Vagina (tissue), 2 donors: ENCODE measurements at regions not wholly inside any gene's neighbourhood (a gene's known extent, or its start where the extent isn't known, plus 50 kb on each side); places are given as distances from the start of the nearest gene placed in this dataset.

Experiments
- DNase-seq, 2 donors: peaks; one replicate each; pipeline ENCODE4 v3.0.0-alpha.2; 2017; ENCODE audit errors: extremely low spot score in 2 of 2
- H3K27ac ChIP-seq: fragments of 200-600 bp; sonication (generic); one replicate; pipeline ENCODE4 v1.5.1; 2019
- H3K27me3 ChIP-seq: fragments of 200-600 bp; sonication (generic); one replicate; pipeline ENCODE4 v1.5.1; 2019
- H3K36me3 ChIP-seq, 2 donors: fragments of 200-600 bp; sonication (generic); one replicate each; pipeline ENCODE4 v1.5.1; 2017 to 2019
- H3K4me1 ChIP-seq: fragments of 200-600 bp; sonication (generic); one replicate; pipeline ENCODE4 v1.5.1; 2019
- H3K4me3 ChIP-seq, 2 donors: fragments of 200-600 bp; sonication (generic); 1 replicate in 1 of 2; 2 replicates in 1 of 2; pipeline ENCODE4 v1.5.1; 2016 to 2019
- H3K9me3 ChIP-seq: fragments of 200-600 bp; sonication (generic); one replicate; pipeline ENCODE4 v1.5.1; 2019
- POLR2A ChIP-seq, 2 donors: fragments of 450-650 bp; IDR thresholded peaks; one replicate each; pipeline ENCODE4 v1.6.1; 2017; ENCODE audit warnings: antibody characterized with exemption in 2 of 2, mild to moderate bottlenecking in 2 of 2, moderate library complexity in 2 of 2
- POLR2AphosphoS5 ChIP-seq, 2 donors: sonication (generic); formaldehyde crosslinking; IDR thresholded peaks; one replicate each; pipeline ENCODE4 v1.9.0; 2017; ENCODE audit warnings: antibody characterized with exemption in 2 of 2, mild to moderate bottlenecking in 2 of 2, low read depth in 1 of 2; ENCODE audit not compliant: insufficient read depth in 1 of 2
- intact Hi-C: fragments of 100-400 bp; cut with DNase I; formaldehyde crosslinking; loops from one replicate; pipeline ENCODE4 v1.15.1; 2023
- TF ChIP-seq, protein P1 (sequence below), 3 experiments: fragments of 450-650 bp in 2 of 3; fragments of 200-600 bp in 1 of 3; sonication (generic) in 1 of 3; IDR thresholded peaks; one replicate each; pipeline ENCODE4 v1.5.1; 2017 to 2019; ENCODE audit warnings: antibody characterized with exemption in 3 of 3, mild to moderate bottlenecking in 2 of 3, moderate library complexity in 2 of 3

- Histone ChIP-seq H3K27ac (no peak overlapping the region), H3K9me3 (no peaks in the 10 kb centered on the region), H3K27me3 (no peaks in the 10 kb centered on the region), H3K36me3 (no peaks in the 10 kb centered on the region), H3K4me1 (peaks cover 44% of the 10 kb centered on the region), H3K4me3 (no peak overlapping the region)
- DNase-seq, result no peak
- TF ChIP-seq POLR2A (IDR thresholded peaks at IDR 0.05), result no peak
- TF ChIP-seq POLR2AphosphoS5 (IDR thresholded peaks at IDR 0.05; ENCODE audit: insufficient read depth in 1 of 2, low read depth in 1 of 2), result no peak
- TF ChIP-seq, protein P1, sequence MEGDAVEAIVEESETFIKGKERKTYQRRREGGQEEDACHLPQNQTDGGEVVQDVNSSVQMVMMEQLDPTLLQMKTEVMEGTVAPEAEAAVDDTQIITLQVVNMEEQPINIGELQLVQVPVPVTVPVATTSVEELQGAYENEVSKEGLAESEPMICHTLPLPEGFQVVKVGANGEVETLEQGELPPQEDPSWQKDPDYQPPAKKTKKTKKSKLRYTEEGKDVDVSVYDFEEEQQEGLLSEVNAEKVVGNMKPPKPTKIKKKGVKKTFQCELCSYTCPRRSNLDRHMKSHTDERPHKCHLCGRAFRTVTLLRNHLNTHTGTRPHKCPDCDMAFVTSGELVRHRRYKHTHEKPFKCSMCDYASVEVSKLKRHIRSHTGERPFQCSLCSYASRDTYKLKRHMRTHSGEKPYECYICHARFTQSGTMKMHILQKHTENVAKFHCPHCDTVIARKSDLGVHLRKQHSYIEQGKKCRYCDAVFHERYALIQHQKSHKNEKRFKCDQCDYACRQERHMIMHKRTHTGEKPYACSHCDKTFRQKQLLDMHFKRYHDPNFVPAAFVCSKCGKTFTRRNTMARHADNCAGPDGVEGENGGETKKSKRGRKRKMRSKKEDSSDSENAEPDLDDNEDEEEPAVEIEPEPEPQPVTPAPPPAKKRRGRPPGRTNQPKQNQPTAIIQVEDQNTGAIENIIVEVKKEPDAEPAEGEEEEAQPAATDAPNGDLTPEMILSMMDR (IDR thresholded peaks at IDR 0.05), result no peak
- intact Hi-C loops, result loop anchor here (10.0 kb wide), 1 partner anchor 133 kb away; no protein-coding TSS in a partner anchor
Measured at GRCh38 chr17:31697838-31698237, 161.2 kb downstream of the COPRS start.

GRCh38 chr17:31696703-31697325, 162.2 kb downstream of the COPRS start:
- TF ChIP-seq POLR2AphosphoS5 (IDR thresholded peaks at IDR 0.05; ENCODE audit: insufficient read depth in 1 of 2, low read depth in 1 of 2) (no peak), POLR2A (IDR thresholded peaks at IDR 0.05) (no peak)
- TF ChIP-seq, protein P1 (IDR thresholded peaks at IDR 0.05), result no peak
- no peaks in the 10 kb centered on the region for H3K9me3 ChIP-seq
- H3K27me3 ChIP-seq, result no peaks in the 10 kb centered on the region
- intact Hi-C loops, result loop anchor here (10.0 kb wide), 1 partner anchor 132 kb away; no protein-coding TSS in a partner anchor
- H3K4me1 ChIP-seq, result peaks cover 44% of the 10 kb centered on the region
- peak overlapping the region; percentile 42 for H3K27ac ChIP-seq
- H3K36me3 ChIP-seq, result no peaks in the 10 kb centered on the region
- no peak overlapping the region for H3K4me3 ChIP-seq
- DNase-seq, result no peak

DNA sequence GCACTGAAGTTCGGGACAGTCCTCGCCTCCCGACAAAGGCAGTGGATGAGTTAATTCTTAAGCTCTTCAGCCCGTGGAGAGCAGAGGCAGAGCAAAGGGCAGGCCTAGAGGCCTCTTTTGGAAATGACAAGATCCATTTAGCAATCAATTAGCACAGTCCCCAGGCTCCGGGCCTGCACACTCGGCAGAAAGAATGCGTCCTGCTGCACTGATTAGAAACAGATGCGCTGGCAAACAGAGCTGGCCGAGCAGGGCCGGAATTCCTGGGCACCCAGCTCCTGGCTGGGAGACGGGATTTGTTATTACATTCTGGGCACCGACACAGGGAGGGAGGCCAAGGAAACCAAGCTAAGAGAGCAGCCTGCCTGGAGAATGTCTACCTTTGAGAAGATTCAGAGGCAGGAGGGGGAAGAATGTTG, 162.9 kb downstream of the COPRS start:
- TF ChIP-seq, protein P1 (IDR thresholded peaks at IDR 0.05), result peak in 1 of 3 experiments; percentile 37
- TF ChIP-seq POLR2A (IDR thresholded peaks at IDR 0.05) (no peak), POLR2AphosphoS5 (IDR thresholded peaks at IDR 0.05; ENCODE audit: insufficient read depth in 1 of 2, low read depth in 1 of 2) (peak; percentile 72 to 80)
- no peak overlapping the region for H3K4me3 ChIP-seq
- H3K27ac ChIP-seq, result peak overlapping the region; percentile 42
- H3K4me1 ChIP-seq, result peaks cover 44% of the 10 kb centered on the region
- no peak for DNase-seq
- intact Hi-C loops, result loop anchor here (10.0 kb wide), 1 partner anchor 131 kb away; no protein-coding TSS in a partner anchor
- no peaks in the 10 kb centered on the region for H3K27me3 ChIP-seq
- no peaks in the 10 kb centered on the region for H3K9me3 ChIP-seq
- no peaks in the 10 kb centered on the region for H3K36me3 ChIP-seq

DNA sequence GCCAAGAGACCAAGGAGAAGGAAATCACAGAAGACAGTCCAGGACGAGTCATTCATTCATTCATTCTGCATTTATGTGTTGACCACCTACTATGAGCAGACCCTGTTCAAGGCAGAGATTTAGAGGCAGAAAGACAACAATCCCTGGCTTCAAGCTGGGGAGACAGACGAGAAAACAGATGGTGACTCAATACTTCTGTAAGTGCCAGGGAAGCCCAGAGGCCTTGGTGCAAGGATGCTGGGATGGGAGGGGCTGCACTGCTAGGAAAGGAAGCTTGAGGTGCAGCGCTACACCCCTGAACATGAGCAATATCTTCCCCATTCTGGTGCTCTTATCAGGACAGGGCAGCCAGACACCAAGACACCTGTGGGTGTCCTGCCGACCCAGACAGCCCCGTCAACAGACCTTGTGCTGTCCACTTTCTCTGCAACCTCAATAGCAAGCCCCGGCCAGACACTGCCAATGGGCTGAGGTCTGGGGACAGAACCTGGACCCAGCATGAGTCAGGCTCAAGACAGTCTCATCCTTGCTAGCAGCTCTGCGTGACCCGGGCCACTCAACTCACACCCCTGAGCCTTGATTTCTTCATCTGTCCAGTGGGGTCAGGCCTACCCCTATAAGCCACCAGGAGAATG, 163.5 kb downstream of the COPRS start:
- no peaks in the 10 kb centered on the region for H3K9me3 ChIP-seq
- no peak overlapping the region for H3K4me3 ChIP-seq
- intact Hi-C loops, result loop anchor here (10.0 kb wide), 1 partner anchor 131 kb away; no protein-coding TSS in a partner anchor
- DNase-seq, result no peak
- peaks cover 44% of the 10 kb centered on the region for H3K4me1 ChIP-seq
- H3K36me3 ChIP-seq, result no peaks in the 10 kb centered on the region
- peak overlapping the region; percentile 42 for H3K27ac ChIP-seq
- TF ChIP-seq, protein P1 (IDR thresholded peaks at IDR 0.05), result no peak
- TF ChIP-seq POLR2A (IDR thresholded peaks at IDR 0.05) (no peak), POLR2AphosphoS5 (IDR thresholded peaks at IDR 0.05; ENCODE audit: insufficient read depth in 1 of 2, low read depth in 1 of 2) (no peak)
- H3K27me3 ChIP-seq, result no peaks in the 10 kb centered on the region
